HL-60/S4 (cell line): ENCODE measurements at regions not wholly inside any gene's neighbourhood (a gene's known extent, or its start where the extent isn't known, plus 50 kb on each side); places are given as distances from the start of the nearest gene placed in this dataset.

ENCODE experiments used
- in situ Hi-C: fragments of 300-500 bp; cut with MboI; formaldehyde crosslinking; loops from 2 replicates; pipeline ENCODE4 v1.14.3; 2022; ENCODE audit warnings: low sequenced_read_pairs

DNA sequence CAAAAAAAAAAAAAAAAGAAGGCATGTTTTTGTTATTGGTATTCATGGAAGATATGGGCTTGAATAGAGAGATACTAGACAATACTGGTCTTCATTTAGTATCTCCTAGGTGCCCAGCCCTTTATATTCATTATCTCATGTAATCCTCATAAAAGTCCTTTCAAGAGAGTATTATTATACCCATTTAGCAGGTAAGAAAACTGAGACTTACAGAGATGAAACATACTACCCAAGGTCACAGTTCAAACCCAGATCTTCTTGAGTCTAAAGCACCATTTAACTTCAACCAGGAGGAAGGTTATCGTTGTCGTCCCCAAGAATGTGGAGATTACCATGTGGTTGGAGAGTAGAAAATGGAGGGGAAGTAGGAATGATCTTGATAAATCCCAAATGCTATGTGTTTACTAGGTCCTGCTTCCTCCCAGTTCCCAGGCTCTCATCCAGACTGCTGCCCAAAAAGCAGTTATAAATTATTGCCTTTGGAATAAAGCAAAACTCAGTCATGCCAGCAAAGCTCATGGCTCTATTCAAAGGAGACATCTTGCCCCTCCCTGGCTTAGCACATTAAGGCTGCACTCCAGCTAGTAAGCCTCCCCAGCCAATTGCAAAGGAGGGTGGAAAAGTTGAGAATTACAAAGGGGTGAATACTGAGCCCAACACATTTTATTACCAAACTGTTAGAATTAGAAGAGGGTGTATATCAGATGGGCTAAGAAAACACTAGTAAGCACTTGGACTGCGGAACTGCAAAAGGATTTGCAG, 163.9 kb downstream of the PIK3R1 start:
- in situ Hi-C loops, result no loop called here

DNA sequence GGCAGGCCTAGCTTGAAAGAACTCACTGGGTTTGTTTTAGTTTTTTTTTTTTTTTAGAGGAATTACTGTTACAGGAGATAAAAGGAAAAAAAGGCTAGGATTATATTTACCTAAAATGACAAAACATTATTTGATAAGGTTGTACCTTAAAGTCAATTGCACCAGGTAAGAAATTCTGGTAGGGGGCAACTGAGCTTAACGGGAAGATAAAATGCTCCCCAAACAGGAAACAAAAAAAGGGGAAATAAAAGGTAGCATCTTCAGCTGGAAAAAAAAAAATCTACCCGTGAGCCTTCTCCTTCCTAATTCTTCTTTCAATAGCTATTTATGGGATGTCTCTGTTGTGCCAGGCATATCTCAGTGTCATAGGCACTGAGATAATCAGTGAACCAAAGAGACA, 164.5 kb downstream of the PIK3R1 start:
- in situ Hi-C loops, result no loop called here

DNA sequence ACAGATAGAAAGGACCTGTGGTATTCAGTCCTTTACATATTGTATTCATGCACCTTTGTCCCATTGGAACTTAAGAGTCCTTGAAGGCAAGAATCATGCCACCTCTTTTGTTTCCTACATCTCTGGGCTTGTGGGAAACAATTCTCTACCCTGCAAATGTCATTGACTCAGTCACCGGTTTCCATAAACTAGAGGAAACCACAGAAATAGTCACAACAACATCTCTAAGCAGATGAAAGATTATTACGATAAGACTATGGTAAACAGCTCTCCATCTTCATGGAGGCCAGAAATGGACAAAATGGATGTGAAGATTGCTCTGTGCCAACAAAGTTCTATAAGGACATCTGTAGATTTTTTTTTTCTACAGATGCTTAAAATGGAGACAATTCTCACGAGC, 165.5 kb downstream of the PIK3R1 start:
- in situ Hi-C loops, result no loop called here

DNA sequence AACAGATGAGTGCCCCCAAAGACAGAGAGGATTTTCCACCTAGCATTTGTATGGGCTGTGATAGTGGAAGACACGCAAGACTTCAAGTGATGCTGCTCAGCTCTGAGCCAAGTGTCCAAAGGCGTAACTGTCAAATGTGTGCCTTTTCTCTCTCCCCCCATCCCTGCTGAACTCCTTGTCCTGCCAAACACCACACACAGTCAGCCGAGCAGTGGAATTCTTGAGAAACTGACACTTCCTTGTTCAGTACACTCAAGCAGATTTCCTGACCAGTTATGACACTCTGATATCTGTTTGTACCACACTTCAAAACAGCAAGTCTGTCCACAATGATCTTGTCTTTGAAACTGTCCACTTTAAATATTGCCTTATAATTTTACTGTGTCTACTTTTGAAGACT, 166.4 kb downstream of the PIK3R1 start:
- in situ Hi-C loops, result no loop called here

DNA sequence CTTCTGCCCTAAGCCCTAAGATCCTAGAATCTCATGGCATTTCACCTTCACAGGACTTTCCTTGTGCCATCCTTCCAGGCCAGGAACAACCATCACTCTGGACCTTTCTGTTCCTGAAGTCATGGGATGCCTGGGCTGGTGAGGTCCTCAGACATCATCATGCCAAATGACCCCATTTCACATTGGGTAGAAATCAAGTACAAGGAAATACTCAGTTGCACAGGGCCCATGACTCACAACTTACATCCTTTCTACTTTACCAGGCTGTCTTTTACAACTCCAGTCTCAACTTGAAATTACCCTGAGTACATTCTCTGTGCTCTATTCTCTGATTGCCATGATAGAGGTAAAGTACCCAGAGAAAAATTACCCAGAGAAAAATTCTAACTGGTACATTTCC, 167.1 kb downstream of the PIK3R1 start:
- in situ Hi-C loops, result no loop called here

DNA sequence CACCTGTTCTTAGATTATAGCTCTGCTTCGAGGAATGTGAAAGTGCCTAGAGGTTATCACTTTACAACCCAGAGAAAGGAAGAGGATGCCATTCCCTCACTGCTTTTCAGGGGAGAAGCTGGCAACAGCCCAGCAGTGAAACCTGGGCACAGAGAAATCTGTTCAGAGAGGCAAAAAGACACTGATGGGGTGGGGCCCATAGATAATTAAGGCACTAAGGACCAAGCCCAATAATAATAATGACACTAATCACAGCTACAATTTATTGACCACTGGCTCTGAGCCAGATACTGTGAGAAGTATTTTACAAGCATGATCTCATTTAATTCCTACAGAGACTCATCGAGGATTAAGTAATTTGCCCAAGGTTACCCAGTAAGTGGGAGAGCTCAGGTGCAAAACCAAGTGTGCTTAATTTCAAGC, 168.3 kb downstream of the PIK3R1 start:
- in situ Hi-C loops, result no loop called here

DNA sequence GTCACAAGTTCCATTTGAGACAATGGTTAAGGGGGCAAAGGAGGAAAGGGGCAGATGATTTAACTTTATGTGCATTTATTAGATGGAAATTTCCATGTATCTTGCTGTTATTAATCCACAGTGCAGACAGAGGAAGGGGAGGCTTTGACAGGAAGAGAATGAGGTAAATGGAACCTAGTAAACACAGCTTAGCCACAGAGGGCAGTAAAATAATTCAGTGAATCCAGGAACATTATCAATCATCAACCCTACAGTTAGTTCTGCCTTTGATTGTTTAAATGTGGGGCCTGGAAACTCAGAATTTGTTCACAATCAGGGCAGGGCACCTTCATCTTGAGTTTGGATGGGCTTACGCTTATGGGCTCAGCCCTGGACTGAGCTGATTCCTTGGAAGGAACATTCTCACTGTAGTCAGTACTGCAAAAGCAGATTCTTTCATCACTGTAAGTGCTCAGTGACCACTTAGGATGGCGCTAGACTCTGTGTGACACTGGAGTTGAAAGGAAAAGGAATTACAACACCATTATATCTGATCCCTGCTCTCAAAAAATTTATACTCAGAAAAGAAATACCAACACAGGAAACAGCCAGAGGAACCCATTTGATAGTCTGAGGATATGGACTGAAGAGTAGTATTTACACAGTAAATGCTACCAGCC, 169.5 kb downstream of the PIK3R1 start:
- in situ Hi-C loops, result no loop called here

DNA sequence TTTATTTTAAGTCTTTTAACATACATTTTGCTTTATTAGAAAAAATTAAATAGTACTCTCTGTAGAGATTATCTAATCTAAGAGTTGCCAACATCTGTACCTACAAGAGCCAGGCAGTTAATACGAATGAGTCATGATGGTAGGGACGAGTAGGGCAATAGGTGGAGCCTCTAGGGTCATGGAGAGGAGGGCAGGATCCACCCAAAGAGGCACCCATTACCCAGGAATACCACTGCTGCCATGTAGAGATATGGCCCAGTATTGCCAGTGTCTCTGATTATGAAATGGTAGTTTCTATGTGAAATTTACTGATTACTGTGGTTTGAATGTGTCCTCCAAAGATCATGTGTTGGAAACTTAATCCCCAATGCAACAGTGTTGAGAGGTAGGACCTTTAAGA, 170.4 kb downstream of the PIK3R1 start:
- in situ Hi-C loops, result no loop called here

DNA sequence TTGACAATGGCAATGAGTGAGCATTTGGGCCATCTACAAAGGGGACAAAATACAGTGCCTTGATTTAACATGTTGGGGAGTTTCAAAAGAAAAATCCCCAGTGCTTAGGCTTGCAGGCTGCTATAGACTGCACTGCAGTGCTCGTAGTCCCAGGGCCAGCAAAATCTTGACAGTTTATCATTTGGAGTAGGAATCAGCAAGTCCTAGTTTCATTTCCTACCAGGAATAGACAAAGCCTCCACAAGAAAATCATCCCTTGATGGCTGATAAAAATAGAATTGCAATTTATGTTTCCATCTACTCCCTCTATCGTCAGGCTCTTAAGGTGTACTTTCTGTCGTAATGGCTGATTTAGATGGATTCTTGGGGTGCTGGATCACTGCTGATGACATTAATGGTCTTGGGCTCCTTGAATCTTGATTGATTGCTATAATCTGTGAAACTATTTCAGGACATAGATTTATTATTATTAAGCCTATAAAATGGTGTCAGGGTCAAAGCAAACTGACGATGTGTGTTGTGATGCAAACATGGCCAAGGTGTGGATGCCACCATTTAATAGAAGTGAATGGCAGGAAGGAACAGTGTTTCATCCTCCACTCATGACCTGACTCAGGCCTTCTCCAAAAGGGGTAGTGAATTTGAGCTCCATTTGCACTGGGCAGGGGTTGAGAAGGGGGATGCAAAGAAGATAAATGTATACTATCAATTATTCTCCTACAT, 171.7 kb downstream of the PIK3R1 start:
- in situ Hi-C loops, result no loop called here

DNA sequence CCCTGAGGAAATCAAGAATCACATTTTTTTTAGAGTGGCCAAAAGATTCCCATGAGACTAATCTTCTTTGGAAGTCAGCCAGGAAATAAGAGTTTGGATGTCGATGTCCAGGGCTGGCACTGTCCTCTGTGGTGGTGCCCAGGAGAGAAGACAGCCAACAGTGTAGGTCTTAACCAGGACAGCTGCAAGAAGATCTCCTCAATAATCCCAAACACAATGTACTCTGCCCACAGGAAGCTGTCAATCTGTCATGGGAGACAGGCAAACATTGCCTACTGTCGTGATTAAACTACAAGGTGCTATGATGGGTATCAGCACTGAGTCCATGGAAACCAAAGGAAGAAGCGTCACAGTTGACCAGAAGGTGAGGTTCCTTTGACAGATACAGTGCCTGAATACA, 174.1 kb downstream of the PIK3R1 start:
- in situ Hi-C loops, result no loop called here

DNA sequence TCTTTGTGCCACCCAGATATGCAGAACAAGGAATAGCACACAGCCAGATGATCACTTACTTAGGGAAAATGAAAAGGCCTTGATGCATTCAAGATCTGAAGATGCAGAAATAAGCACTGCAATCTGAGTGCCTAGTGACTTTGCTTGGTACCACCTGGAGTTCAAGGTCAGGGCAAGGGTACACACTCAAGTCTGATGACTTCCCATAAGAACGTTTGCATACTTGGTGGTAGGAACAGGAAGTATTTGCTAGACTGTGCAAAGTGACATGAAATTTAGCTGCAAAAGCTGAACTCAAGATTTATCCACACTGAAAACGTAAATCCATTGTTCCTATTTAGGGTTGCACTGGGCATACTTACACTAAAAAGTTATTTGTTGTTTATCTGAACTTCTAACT, 177.1 kb downstream of the PIK3R1 start:
- in situ Hi-C loops, result no loop called here

DNA sequence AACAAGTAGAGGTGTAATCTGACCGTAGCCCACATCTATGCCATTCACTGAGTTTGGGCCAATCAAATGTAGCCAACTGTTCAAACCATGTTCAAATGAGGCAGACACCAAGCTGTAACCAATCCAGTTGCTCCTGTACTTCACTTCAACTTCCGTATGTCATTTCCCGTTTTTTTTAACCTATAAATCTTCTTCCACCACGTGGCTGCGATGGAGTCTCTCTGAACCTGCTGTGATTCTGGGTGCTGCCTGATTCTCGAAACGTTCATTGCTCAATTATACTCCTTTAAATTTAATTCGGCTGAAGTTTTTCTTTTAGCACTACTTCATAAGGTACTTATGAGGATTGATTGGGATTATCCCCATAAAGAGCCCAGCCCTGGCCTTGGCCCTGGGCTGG, 179.7 kb downstream of the PIK3R1 start:
- in situ Hi-C loops, result no loop called here

DNA sequence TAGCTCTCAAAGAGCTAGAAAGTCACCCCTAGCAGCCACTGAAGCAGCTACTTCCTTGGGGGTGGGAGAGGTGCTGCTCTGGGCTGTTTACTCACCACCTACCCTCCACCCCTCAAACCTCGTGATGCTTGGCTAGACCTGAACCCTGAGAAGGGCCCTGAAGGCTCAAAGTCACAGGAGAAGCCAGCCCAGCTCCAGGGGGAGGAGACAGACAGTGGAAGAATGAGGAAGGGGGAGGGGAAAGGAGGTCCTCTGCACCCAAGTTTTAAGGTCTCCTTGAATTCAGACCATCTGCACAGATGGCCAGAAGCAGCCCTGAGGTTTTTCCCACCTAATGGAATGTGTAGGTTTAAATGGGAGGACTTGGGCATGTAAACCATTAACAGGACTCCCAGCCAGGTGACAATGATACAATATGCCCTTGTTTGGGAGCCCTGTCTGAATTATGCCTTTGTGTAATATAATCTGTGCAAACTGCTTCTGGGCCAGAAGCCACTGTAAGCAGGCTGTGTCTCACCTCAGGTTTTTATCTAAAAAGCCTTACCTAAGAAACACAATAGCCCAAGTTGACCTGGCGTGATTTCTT, 180.5 kb downstream of the PIK3R1 start:
- in situ Hi-C loops, result no loop called here

DNA sequence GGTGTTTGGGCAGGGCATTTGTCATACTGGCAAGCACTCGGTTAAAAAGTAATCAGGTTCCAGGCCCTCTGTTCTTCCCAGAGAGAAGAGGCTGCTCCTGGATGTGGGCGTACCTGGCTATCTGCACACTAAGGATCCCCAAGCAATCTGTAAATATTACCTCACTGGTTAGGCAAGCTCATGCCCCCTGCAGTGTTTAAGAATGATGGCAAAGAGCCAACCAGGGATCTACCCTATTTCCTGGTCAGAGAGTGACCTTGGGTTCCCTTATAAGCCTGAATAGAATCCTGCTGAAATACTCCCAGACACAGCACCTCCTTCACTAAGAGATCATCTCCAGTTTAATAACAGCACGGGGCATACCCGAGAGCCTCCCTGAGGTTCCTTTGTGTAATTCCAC, 181.2 kb downstream of the PIK3R1 start:
- in situ Hi-C loops, result no loop called here

DNA sequence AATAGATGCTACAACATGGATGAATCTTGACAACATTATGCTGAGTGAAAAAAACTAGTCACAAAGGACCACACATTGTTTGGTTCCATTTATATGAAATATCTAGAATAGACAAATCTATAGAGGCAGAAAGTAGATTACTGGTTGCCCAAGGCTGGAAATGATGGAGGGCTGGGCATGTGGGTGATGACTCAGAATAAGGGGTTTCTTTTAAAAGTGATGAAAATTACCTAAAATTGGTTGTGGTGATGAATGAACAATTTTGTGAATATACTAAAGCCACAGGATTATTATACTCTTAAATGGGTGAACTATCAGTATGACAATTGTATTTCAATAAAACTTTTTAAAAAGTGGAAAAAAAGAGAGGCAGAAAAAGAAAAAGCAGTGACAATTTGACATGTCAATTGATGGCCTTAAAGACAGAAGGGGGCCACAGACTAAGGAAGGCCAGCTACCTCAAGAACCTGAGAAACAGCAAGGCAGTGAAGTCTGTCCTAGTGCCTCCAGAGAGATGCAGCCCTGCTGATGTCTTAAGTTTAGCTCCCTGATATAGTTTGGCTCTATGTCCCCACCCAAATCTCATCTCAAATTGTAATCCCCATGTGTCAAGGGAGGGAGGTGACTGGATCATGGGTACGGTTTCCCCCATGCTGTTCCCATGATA, 182.7 kb downstream of the PIK3R1 start:
- in situ Hi-C loops, result no loop called here

DNA sequence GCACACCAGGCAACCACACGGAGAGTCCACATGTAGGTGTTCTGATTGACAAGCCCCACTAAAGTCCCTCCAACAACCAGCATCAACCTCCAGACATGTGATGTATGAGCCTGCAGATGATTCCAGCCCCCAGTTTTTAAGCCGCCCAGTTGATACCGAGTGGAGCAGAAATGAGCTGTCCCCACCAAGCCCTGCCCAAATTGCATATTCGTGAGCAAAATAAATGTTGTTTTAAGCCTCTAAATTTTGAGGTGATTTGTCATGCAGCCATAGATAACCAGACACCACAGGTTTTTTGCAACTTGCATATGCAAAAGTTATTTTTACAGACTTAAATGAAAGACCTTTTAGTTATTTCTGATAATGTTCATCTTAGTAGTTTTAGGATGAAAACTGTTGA, 187.7 kb downstream of the PIK3R1 start:
- in situ Hi-C loops, result no loop called here

DNA sequence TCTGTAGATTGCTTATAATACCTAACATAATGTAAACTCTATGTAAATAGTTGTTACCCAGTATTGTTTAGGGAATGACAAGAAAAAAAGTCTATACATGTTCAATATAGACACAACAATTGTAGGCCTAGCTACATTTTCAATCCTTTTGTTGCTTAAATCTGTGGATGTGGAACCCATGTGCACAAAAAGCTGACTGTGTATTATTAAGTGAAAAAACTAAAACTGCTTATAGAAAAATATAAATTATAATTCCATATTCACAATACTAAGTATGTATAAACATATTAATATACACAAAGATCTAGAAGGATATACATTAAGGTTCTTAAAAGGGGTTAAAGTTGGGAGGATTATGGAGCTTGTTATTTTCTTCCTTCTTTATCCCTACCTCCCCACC, 188.7 kb downstream of the PIK3R1 start:
- in situ Hi-C loops, result no loop called here

DNA sequence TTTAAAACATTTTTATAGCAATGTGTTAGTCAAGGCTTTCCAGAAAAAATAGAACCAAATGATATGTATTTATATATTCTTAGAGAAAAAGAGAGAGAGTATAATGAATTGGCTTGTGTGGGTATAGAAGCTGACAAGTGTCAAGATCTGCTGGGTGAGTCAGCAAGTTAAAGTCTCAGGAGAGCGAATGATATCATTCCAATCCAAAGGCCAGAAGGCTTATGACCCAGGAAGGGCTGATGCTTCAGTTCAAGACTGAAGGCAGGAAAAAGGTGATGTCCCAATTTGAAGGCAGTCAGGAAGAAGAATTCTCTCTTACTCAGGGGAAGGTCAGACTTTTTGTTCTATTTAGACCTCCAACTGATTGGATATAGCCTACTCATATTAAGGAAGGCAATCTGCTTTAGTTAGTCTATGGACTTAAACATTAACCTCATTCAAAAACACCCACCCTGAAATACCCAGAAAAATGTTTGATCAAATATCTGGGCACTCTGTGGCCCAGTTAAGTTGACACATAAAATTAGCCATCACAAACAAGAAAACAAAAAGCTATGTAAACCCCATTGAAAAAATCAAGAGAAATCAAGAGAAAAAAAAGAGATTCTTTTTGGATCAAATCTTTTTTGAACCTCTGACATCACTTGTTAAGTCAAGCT, 189.6 kb downstream of the PIK3R1 start:
- in situ Hi-C loops, result no loop called here

DNA sequence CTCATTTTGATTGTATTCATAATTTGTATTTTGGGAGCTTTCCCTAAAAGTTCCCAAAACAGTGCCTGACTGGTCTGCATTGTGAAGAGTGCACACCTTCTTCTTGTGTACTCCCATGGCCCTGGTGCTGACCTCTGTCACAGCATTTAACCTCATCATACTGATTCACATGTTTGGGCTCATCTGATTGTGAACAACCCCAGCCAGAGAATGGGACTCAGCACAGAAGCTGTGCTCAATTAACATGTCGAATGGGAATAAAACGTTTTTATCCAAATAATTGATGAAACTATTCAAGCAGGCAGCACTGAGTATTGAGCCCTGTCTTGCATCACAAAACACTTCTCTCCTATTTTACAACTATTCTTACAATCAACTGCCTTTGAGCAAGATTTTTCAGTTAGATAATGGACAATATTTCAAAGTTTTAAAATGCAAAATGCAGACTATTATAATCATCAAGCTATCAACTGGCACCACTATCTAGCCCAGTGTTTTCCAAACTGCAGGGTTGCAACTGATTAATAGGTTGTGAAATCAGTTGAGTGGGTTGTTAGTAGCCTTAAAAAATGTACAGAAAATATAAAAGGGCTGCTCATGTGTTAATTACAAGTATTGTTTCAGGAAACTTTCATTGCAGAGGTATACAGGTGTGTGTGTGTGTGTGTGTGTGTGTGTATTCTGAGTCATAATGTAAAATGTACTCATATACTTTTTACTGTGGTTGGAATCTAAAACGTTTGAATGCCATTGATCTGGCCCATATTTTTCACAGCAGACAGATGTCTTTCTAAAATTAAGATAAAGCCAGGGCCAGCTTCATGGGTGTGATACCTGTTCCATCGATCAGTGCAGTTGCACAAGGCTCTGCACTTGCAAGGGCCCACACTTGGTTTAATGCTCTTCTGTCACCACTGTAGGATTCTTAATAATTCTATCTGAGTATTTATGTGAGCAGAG, 190.5 kb downstream of the PIK3R1 start:
- in situ Hi-C loops, result no loop called here
